ENCODE measurements at regions not wholly inside any gene's neighbourhood (a gene's known extent, or its start where the extent isn't known, plus 50 kb on each side); places are given as distances from the start of the nearest gene placed in this dataset.

DNA sequence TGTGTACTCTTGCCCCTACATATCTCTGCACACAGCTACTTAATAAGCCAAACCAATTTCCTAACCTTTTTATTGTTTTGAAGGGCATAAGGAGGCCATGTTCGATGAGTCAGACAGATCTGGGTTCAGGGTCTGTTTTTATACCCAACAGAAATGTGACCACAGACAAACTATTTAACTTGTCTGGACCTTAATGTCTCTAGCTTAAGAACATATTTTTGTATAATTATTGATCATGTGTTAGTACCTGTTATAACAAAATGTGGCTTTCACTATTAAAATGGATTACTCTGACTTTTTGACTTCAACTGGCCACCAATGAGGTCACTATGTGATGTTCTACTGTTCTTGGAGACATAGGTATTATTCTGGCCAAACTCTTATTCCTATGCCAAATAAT lies 507.8 kb upstream of the USP24 start:
- no peak for DNase-seq (ENCODE audit: extremely low spot score)
- TF ChIP-seq, protein P1, sequence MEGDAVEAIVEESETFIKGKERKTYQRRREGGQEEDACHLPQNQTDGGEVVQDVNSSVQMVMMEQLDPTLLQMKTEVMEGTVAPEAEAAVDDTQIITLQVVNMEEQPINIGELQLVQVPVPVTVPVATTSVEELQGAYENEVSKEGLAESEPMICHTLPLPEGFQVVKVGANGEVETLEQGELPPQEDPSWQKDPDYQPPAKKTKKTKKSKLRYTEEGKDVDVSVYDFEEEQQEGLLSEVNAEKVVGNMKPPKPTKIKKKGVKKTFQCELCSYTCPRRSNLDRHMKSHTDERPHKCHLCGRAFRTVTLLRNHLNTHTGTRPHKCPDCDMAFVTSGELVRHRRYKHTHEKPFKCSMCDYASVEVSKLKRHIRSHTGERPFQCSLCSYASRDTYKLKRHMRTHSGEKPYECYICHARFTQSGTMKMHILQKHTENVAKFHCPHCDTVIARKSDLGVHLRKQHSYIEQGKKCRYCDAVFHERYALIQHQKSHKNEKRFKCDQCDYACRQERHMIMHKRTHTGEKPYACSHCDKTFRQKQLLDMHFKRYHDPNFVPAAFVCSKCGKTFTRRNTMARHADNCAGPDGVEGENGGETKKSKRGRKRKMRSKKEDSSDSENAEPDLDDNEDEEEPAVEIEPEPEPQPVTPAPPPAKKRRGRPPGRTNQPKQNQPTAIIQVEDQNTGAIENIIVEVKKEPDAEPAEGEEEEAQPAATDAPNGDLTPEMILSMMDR (IDR thresholded peaks at IDR 0.05; ENCODE audit: control extremely low read depth, extremely low read depth, low read depth, missing control alignments) = no peak
- POLR2A ChIA-PET = no interaction called here
- CTCF ChIA-PET = interaction anchor here (0.8 to 2.0 kb wide), 2 partner anchors 13 to 21 kb away, joined by 3 to 6 read pairs; no protein-coding TSS in a partner anchor

DNA sequence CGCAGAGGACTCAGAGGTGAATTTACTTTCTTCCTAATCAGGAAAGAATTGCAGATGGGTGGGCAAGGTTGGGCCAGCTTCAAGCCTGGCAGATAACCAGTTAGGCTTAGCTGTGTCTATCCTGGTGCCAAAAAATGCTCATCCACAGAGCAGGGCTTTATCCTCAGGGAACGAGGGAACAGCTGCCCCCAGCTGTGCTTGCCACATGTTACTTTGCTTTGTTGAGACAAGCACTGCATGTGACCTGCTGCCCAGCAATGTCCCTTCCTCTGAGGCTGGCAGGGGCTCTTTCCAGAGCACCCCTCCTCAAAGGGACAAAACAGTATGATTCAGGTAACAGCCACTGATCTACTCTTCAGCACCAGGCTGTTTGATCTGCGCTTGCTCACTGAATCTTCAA lies 505.1 kb upstream of the USP24 start:
- no peak for DNase-seq (ENCODE audit: extremely low spot score)
- POLR2A ChIA-PET = no interaction called here
- CTCF ChIA-PET = interaction anchor here (1.8 kb wide), 1 partner anchor 11 kb away, joined by 5 read pairs; no protein-coding TSS in a partner anchor
- TF ChIP-seq, protein P1 (IDR thresholded peaks at IDR 0.05; ENCODE audit: control extremely low read depth, extremely low read depth, low read depth, missing control alignments) = no peak

DNA sequence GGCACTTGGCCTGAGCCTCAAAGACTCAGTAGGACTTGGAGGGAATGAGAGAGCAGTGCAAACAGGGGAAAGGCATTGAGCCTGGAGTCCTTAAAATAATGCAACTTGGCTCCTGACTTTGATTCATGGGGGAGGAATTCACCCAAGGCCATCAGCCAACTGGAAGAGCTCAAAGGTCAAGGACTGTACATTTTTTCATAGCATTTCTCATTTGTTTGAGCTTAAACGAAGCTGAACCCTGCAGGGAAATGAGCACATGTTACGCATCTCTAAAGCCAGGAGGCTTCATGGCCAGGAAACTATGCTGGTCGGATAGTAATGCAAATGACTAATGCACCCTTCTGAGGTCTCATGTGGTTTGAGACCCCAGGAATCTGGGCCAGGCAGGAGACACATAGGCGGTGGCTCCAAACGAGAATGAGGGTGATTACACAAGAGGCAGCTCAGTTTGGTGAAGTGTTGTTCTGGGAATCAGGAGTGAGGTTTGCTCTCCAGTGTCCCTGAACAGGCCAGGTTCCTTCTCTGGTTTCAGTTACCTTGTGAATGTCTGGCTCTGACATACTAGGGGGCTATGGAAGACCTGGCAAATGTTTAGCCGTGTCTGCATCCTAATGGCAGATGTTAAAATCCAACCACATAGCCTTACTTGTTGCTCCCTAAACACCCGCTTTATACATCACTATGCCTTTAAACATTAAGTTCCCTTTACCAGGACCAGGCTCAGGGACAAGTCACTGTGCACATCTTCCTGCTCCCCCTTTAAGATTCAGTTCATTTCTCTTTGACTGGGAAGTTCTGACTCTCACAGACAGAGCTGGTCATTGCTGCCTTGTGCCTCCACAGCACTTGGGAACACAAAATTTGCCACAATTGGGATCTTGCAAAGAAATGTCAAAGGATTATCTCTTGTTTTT lies 503.9 kb upstream of the USP24 start:
- CTCF ChIA-PET = interaction anchor here (1.8 kb wide), 1 partner anchor 10 kb away, joined by 5 read pairs; no protein-coding TSS in a partner anchor
- POLR2A ChIA-PET = no interaction called here
- TF ChIP-seq, protein P1 (IDR thresholded peaks at IDR 0.05; ENCODE audit: control extremely low read depth, extremely low read depth, low read depth, missing control alignments) = no peak
- no peak for DNase-seq (ENCODE audit: extremely low spot score)

DNA sequence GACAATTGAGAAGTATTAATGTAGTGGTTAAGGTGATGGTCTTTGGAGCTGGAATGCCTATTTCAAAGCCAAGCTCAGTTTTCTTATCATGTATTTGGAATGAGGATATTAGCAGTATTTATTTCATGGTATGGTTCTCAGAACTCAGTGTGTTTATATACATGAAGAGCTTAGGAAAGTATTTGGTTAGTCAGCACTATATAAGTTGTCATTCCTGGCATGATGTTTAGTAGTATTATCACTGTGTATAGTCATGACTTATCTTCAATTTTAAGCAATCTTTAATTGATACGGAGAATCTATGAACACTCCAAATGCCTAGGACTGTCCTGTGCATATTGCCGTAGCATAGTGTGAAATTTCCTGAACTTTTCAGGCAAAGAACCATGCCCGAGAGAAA lies 501.9 kb upstream of the USP24 start:
- ChIA-PET CTCF (no interaction called here), POLR2A (no interaction called here)
- TF ChIP-seq, protein P1 (IDR thresholded peaks at IDR 0.05; ENCODE audit: control extremely low read depth, extremely low read depth, low read depth, missing control alignments) = no peak
- no peak for DNase-seq (ENCODE audit: extremely low spot score)

DNA sequence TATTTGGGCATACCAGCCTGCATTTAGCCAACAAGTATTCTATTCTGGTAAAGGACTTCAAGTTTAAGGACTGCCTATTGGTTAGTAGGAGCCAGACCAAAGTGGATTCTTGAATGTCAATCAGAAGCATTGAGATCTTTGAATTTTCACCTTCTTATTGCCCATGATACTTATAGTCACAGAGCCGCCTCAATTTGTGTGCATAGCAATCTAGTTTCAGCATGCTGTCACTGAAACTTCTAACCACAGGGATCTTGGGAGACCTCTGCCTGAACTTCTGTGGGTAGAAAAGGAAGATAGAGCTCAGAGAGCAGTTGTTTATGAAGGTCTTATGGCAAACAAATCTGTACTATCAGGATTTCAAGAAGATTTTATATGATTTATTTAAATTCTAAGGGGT lies 501.4 kb upstream of the USP24 start:
- no peak for DNase-seq (ENCODE audit: extremely low spot score)
- TF ChIP-seq, protein P1 (IDR thresholded peaks at IDR 0.05; ENCODE audit: control extremely low read depth, extremely low read depth, low read depth, missing control alignments) = no peak
- ChIA-PET CTCF (no interaction called here), POLR2A (no interaction called here)

DNA sequence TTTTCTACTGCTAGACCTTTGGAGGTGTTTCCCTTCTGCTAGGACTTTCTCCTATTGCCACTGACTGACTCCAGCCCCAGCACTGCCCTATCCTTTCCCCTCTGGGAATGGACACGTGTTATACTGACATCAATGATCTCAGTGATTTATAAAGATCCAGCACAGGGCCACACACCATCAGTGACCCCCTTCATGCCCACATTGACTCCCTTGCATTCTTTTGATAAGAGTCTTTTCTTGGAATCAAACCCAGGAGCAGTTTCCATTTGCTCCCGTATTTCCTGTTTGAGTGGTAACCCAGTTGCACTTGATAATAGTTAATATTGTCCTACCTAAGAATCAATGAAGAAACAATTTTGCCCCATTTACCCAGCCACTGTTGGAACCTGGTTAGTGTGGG lies 501.0 kb upstream of the USP24 start:
- TF ChIP-seq, protein P1 (IDR thresholded peaks at IDR 0.05; ENCODE audit: control extremely low read depth, extremely low read depth, low read depth, missing control alignments) = no peak
- CTCF ChIA-PET = no interaction called here
- POLR2A ChIA-PET = no interaction called here
- no peak for DNase-seq (ENCODE audit: extremely low spot score)

Measured in GM10248 (cell line).